Muscle of leg (tissue), 3 donors: ENCODE measurements at regions not wholly inside any gene's neighbourhood (a gene's known extent, or its start where the extent isn't known, plus 50 kb on each side); places are given as distances from the start of the nearest gene placed in this dataset.

Source experiments
- DNase-seq: peaks from one replicate; pipeline ENCODE4 v3.0.0; 2013
- H3K27ac ChIP-seq: one replicate; pipeline ENCODE4 v1.5.1; 2013; ENCODE audit warnings: mild to moderate bottlenecking, low read length, control low read depth
- H3K27me3 ChIP-seq: one replicate; pipeline ENCODE4 v1.6.1; 2013; ENCODE audit warnings: low read length; ENCODE audit not compliant: control insufficient read depth, insufficient read depth
- H3K36me3 ChIP-seq: one replicate; pipeline ENCODE4 v1.6.1; 2013; ENCODE audit warnings: low read length; ENCODE audit not compliant: control insufficient read depth, insufficient read depth
- H3K4me1 ChIP-seq: one replicate; pipeline ENCODE4 v1.6.1; 2013; ENCODE audit warnings: low read length; ENCODE audit not compliant: control insufficient read depth, insufficient read depth
- H3K4me3 ChIP-seq: one replicate; pipeline ENCODE4 v1.5.1; 2013; ENCODE audit warnings: low read length, control low read depth
- H3K9me3 ChIP-seq: replicated peaks from 2 replicates; pipeline ENCODE4 v1.6.1; 2013; ENCODE audit warnings: low read depth, low read length; ENCODE audit not compliant: control insufficient read depth
- WGBS: methylation state at CpG from one replicate; pipeline ENCODE4 v1.1.5; 2013; ENCODE audit warnings: missing lambda C conversion rate; ENCODE audit not compliant: insufficient coverage; 5-methylcytosine and 5-hydroxymethylcytosine counted together

DNA sequence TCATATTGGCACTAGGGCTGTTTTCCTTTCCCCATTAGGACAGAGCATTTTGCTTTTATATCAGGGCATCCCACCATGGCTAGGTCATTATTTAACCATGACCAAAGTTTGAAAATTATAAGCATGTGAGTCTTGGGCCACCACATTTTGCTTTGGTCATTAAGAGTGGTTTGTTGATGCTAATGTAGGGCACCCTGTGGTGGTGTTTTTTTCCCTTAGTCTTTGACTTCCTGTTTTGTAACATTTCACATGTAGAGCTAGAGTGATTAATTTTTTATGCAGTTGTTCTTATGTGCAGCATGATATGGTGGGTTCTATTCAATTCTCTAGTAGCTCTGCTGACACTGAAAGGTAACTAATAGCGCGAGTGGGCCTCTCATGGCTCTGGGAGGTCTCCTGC, 249.6 kb upstream of the ROBO1 start:
- Histone ChIP-seq H3K9me3 (no peaks in the 10 kb centered on the region), H3K4me1 (no peaks in the 10 kb centered on the region), H3K4me3 (no peak overlapping the region), H3K27ac (no peak overlapping the region), H3K27me3 (no peaks in the 10 kb centered on the region), H3K36me3 (no peaks in the 10 kb centered on the region)
- no peak for DNase-seq
- no CpG with 5 or more reads among the region's 2 CpGs for WGBS

DNA sequence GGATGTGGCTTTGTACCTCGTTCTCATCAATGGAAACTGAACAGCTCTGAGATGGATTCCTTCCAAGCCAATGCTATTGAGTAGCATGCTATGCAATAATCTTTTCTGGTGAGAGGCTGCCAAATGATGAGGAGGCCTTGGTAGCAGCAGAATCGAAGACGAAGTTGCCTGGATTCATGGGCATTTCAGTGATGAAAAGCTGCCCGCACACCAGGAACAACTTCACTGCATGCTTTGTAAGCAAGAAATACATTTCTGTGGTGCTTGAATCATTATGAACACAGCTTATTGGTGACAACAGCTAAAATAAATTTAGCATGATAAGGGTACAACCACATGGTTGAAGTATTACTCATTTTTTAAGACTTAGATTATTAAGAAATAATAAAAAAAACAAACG, 246.8 kb upstream of the ROBO1 start:
- Histone ChIP-seq H3K4me1 (no peaks in the 10 kb centered on the region), H3K4me3 (no peak overlapping the region), H3K36me3 (no peaks in the 10 kb centered on the region), H3K27ac (no peak overlapping the region), H3K27me3 (no peaks in the 10 kb centered on the region), H3K9me3 (no peaks in the 10 kb centered on the region)
- no peak for DNase-seq
- no CpG with 5 or more reads among the region's 5 CpGs for WGBS

GRCh38 chr3:80010021-80010571, 242.3 kb upstream of the ROBO1 start:
- H3K27ac ChIP-seq, result no peak overlapping the region
- H3K27me3 ChIP-seq, result no peaks in the 10 kb centered on the region
- no CpG with 5 or more reads among the region's 2 CpGs for WGBS
- no peaks in the 10 kb centered on the region for H3K36me3 ChIP-seq
- H3K9me3 ChIP-seq, result no peaks in the 10 kb centered on the region
- no peak overlapping the region for H3K4me3 ChIP-seq
- DNase-seq, result no peak
- no peaks in the 10 kb centered on the region for H3K4me1 ChIP-seq

DNA sequence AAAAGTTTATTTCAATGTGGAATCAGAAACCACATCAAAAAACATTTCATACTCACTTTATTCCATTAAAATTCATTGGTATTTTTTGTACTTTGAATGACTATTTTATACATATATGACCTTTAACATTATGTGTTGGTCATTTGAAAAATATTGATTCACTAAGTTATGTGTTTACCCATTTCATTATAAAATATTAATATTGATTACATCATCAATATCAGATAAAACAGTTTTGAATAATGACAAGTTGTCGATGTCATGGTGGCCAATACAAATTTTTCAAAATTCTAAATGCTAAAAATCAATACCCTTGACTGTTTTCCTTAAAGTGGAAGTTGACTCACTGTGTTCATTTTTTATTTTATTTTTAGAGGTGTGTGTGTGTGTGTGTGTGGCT, 239.7 kb upstream of the ROBO1 start:
- Histone ChIP-seq H3K4me1 (no peaks in the 10 kb centered on the region), H3K27ac (no peak overlapping the region), H3K4me3 (no peak overlapping the region), H3K27me3 (no peaks in the 10 kb centered on the region), H3K9me3 (no peaks in the 10 kb centered on the region), H3K36me3 (no peaks in the 10 kb centered on the region)
- DNase-seq, result no peak
- WGBS, result no CpG with 5 or more reads among the region's 1 CpG

GRCh38 chr3:80006315-80006714, 238.5 kb upstream of the ROBO1 start:
- H3K27me3 ChIP-seq, result no peaks in the 10 kb centered on the region
- H3K9me3 ChIP-seq, result no peaks in the 10 kb centered on the region
- H3K4me1 ChIP-seq, result no peaks in the 10 kb centered on the region
- no peak overlapping the region for H3K4me3 ChIP-seq
- DNase-seq, result no peak
- H3K27ac ChIP-seq, result no peak overlapping the region
- H3K36me3 ChIP-seq, result no peaks in the 10 kb centered on the region

- no peak overlapping the region for H3K27ac ChIP-seq
- no peak for DNase-seq
- no peaks in the 10 kb centered on the region for H3K9me3 ChIP-seq
- no peaks in the 10 kb centered on the region for H3K4me1 ChIP-seq
- no peaks in the 10 kb centered on the region for H3K36me3 ChIP-seq
- WGBS, result no CpG with 5 or more reads among the region's 5 CpGs
- no peak overlapping the region for H3K4me3 ChIP-seq
- no peaks in the 10 kb centered on the region for H3K27me3 ChIP-seq
These were observed 232.2 kb upstream of the ROBO1 start for GRCh38 chr3:80000022-80000421.

DNA sequence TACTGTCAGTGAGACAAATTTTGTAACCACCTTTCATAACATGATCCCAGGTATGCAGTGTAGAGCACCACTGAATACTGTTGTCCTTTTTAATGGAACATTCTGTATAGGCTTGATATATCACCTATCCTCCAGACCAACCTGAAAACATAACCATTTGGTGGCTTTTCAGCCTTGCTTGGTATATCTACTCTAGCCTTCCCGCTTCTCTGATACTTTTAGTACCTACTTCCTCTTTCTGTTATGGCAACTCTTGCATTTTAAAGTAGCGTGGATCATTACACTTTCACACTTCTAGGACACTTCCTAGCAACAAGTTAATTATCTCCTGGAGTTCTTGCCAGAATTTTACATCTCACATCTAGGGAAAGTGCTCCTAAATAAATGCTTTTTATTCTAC, 226.6 kb upstream of the ROBO1 start:
- no peak for DNase-seq
- no peaks in the 10 kb centered on the region for H3K36me3 ChIP-seq
- H3K4me1 ChIP-seq, result no peaks in the 10 kb centered on the region
- no peak overlapping the region for H3K4me3 ChIP-seq
- H3K9me3 ChIP-seq, result no peaks in the 10 kb centered on the region
- no peaks in the 10 kb centered on the region for H3K27me3 ChIP-seq
- whole genome bisulfite sequencing, result 75% methylated on average over 1 of the region's 2 CpGs
- H3K27ac ChIP-seq, result no peak overlapping the region

DNA sequence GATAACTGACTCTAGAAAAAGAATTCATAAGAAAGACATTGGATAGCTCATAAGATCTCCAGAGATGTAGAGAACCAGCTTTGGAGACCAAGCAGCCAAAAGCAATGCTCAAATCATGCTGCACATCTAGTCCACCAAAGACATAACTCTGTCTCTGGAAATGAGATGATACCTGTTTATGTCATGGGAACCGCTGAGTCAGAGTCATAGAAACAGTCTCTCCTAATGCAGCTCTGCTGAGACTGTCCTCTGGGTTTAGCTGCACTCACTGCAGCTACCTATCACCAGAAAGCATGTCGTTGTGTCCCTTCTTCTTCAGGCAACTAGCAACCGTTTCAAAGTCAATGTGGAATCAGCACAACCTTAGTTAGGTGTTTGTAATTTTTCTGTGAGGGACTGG, 218.5 kb upstream of the ROBO1 start:
- Histone ChIP-seq H3K4me1 (no peaks in the 10 kb centered on the region), H3K27ac (no peak overlapping the region), H3K27me3 (no peaks in the 10 kb centered on the region), H3K9me3 (no peaks in the 10 kb centered on the region), H3K4me3 (no peak overlapping the region), H3K36me3 (no peaks in the 10 kb centered on the region)
- no peak for DNase-seq
- no CpG with 5 or more reads among the region's 3 CpGs for WGBS

- Histone ChIP-seq H3K36me3 (no peaks in the 10 kb centered on the region), H3K4me3 (no peak overlapping the region), H3K4me1 (no peaks in the 10 kb centered on the region), H3K9me3 (no peaks in the 10 kb centered on the region), H3K27me3 (no peaks in the 10 kb centered on the region), H3K27ac (no peak overlapping the region)
- WGBS, result 54% methylated on average over 2 of the region's 6 CpGs
- DNase-seq, result no peak
These were observed 218.0 kb upstream of the ROBO1 start for GRCh38 chr3:79985816-79986215.

- no peaks in the 10 kb centered on the region for H3K27me3 ChIP-seq
- no peak overlapping the region for H3K4me3 ChIP-seq
- no CpG with 5 or more reads among the region's 1 CpG for WGBS
- DNase-seq, result peak; percentile 10
- no peak overlapping the region for H3K27ac ChIP-seq
- H3K4me1 ChIP-seq, result no peaks in the 10 kb centered on the region
- no peaks in the 10 kb centered on the region for H3K9me3 ChIP-seq
- H3K36me3 ChIP-seq, result no peaks in the 10 kb centered on the region
These were observed 215.3 kb upstream of the ROBO1 start for GRCh38 chr3:79983118-79983517.

GRCh38 chr3:79979990-79980389, 212.2 kb upstream of the ROBO1 start:
- no CpG with 5 or more reads among the region's 3 CpGs for WGBS
- Histone ChIP-seq H3K27me3 (no peaks in the 10 kb centered on the region), H3K36me3 (no peaks in the 10 kb centered on the region), H3K27ac (no peak overlapping the region), H3K4me1 (no peaks in the 10 kb centered on the region), H3K9me3 (no peaks in the 10 kb centered on the region), H3K4me3 (no peak overlapping the region)
- DNase-seq, result no peak
